ENCODE measurements at regions not wholly inside any gene's neighbourhood (a gene's known extent, or its start where the extent isn't known, plus 50 kb on each side); places are given as distances from the start of the nearest gene placed in this dataset.
"Not testable (repeated sequence)": the region's sequence is repeated elsewhere in the genome, so short reads cannot be mapped to it uniquely, and the experiment has no call there.

GRCh38 chr6:165844232-165844631, 181.2 kb upstream of the PDE10A start:
- Histone ChIP-seq H3K27me3 (ENCODE audit: control insufficient read depth, insufficient read depth, low read length, poor library complexity, severe bottlenecking) (no peaks in the 10 kb centered on the region), H3K36me3 (ENCODE audit: control insufficient read depth, insufficient read depth, low read length) (no peaks in the 10 kb centered on the region), H3K27ac (ENCODE audit: insufficient read depth, low read depth, low read length, poor library complexity, severe bottlenecking) (no peak overlapping the region), H3K4me3 (ENCODE audit: insufficient read depth, low read depth, low read length) (no peak overlapping the region), H3K4me1 (ENCODE audit: control insufficient read depth, insufficient read depth, low read length) (peaks cover 4% of the 10 kb centered on the region), H3K9me3 (ENCODE audit: control insufficient read depth, low read length) (no peaks in the 10 kb centered on the region)
- 79 to 81% methylated on average over 5 of the region's 5 CpGs for WGBS, 2 experiments

- Histone ChIP-seq H3K27ac (ENCODE audit: insufficient read depth, low read depth, low read length, poor library complexity, severe bottlenecking) (no peak overlapping the region), H3K4me3 (ENCODE audit: insufficient read depth, low read depth, low read length) (no peak overlapping the region), H3K9me3 (ENCODE audit: control insufficient read depth, low read length) (no peaks in the 10 kb centered on the region), H3K27me3 (ENCODE audit: control insufficient read depth, insufficient read depth, low read length, poor library complexity, severe bottlenecking) (no peaks in the 10 kb centered on the region), H3K4me1 (ENCODE audit: control insufficient read depth, insufficient read depth, low read length) (peaks cover 4% of the 10 kb centered on the region), H3K36me3 (ENCODE audit: control insufficient read depth, insufficient read depth, low read length) (no peaks in the 10 kb centered on the region)
- WGBS, 2 experiments, result 84 to 85% methylated on average over 11 of the region's 11 CpGs
Measured at GRCh38 chr6:165843568-165844113, 180.6 kb upstream of the PDE10A start.

- Histone ChIP-seq H3K4me3 (ENCODE audit: insufficient read depth, low read depth, low read length) (no peak overlapping the region), H3K36me3 (ENCODE audit: control insufficient read depth, insufficient read depth, low read length) (no peaks in the 10 kb centered on the region), H3K9me3 (ENCODE audit: control insufficient read depth, low read length) (no peaks in the 10 kb centered on the region), H3K4me1 (ENCODE audit: control insufficient read depth, insufficient read depth, low read length) (peaks cover 4% of the 10 kb centered on the region), H3K27ac (ENCODE audit: insufficient read depth, low read depth, low read length, poor library complexity, severe bottlenecking) (no peak overlapping the region), H3K27me3 (ENCODE audit: control insufficient read depth, insufficient read depth, low read length, poor library complexity, severe bottlenecking) (no peaks in the 10 kb centered on the region)
- WGBS, 2 experiments, result 69 to 77% methylated on average over 5 of the region's 5 CpGs
Measured at GRCh38 chr6:165843121-165843520, 180.1 kb upstream of the PDE10A start.

GRCh38 chr6:165842281-165842936, 179.4 kb upstream of the PDE10A start:
- WGBS, 2 experiments, result 42 to 46% methylated on average over 12 of the region's 12 CpGs
- peaks cover 4% of the 10 kb centered on the region for H3K4me1 ChIP-seq (ENCODE audit: control insufficient read depth, insufficient read depth, low read length)
- H3K27ac ChIP-seq (ENCODE audit: insufficient read depth, low read depth, low read length, poor library complexity, severe bottlenecking), result no peak overlapping the region
- no peak overlapping the region for H3K4me3 ChIP-seq (ENCODE audit: insufficient read depth, low read depth, low read length)
- H3K36me3 ChIP-seq (ENCODE audit: control insufficient read depth, insufficient read depth, low read length), result no peaks in the 10 kb centered on the region
- no peaks in the 10 kb centered on the region for H3K9me3 ChIP-seq (ENCODE audit: control insufficient read depth, low read length)
- H3K27me3 ChIP-seq (ENCODE audit: control insufficient read depth, insufficient read depth, low read length, poor library complexity, severe bottlenecking), result no peaks in the 10 kb centered on the region

- Histone ChIP-seq H3K27me3 (ENCODE audit: control insufficient read depth, insufficient read depth, low read length, poor library complexity, severe bottlenecking) (no peaks in the 10 kb centered on the region), H3K27ac (ENCODE audit: insufficient read depth, low read depth, low read length, poor library complexity, severe bottlenecking) (no peak overlapping the region), H3K36me3 (ENCODE audit: control insufficient read depth, insufficient read depth, low read length) (no peaks in the 10 kb centered on the region), H3K4me1 (ENCODE audit: control insufficient read depth, insufficient read depth, low read length) (peaks cover 4% of the 10 kb centered on the region), H3K9me3 (ENCODE audit: control insufficient read depth, low read length) (no peaks in the 10 kb centered on the region), H3K4me3 (ENCODE audit: insufficient read depth, low read depth, low read length) (no peak overlapping the region)
- 80 to 82% methylated on average over 9 of the region's 9 CpGs for WGBS, 2 experiments
Measured at GRCh38 chr6:165841153-165841558, 178.1 kb upstream of the PDE10A start.

GRCh38 chr6:165837948-165838745, 175.1 kb upstream of the PDE10A start:
- no peaks in the 10 kb centered on the region for H3K27me3 ChIP-seq (ENCODE audit: control insufficient read depth, insufficient read depth, low read length, poor library complexity, severe bottlenecking)
- no peak overlapping the region for H3K4me3 ChIP-seq (ENCODE audit: insufficient read depth, low read depth, low read length)
- H3K4me1 ChIP-seq (ENCODE audit: control insufficient read depth, insufficient read depth, low read length), result peaks cover 4% of the 10 kb centered on the region
- no peak overlapping the region for H3K27ac ChIP-seq (ENCODE audit: insufficient read depth, low read depth, low read length, poor library complexity, severe bottlenecking)
- H3K9me3 ChIP-seq (ENCODE audit: control insufficient read depth, low read length), result no peaks in the 10 kb centered on the region
- no peaks in the 10 kb centered on the region for H3K36me3 ChIP-seq (ENCODE audit: control insufficient read depth, insufficient read depth, low read length)
- WGBS, 2 experiments, result 92 to 96% methylated on average over 8 to 9 of the region's 9 CpGs

- not testable (repeated sequence) for H3K36me3 ChIP-seq (ENCODE audit: control insufficient read depth, insufficient read depth, low read length); H3K4me1 ChIP-seq (ENCODE audit: control insufficient read depth, insufficient read depth, low read length); H3K4me3 ChIP-seq (ENCODE audit: insufficient read depth, low read depth, low read length); H3K27ac ChIP-seq (ENCODE audit: insufficient read depth, low read depth, low read length, poor library complexity, severe bottlenecking); H3K27me3 ChIP-seq (ENCODE audit: control insufficient read depth, insufficient read depth, low read length, poor library complexity, severe bottlenecking); H3K9me3 ChIP-seq (ENCODE audit: control insufficient read depth, low read length)
- 100% methylated on average over 1 to 3 of the region's 4 CpGs for WGBS, 2 experiments
Measured at GRCh38 chr6:165836648-165837047, 173.6 kb upstream of the PDE10A start.

- H3K4me3 ChIP-seq (ENCODE audit: insufficient read depth, low read depth, low read length), result no peak overlapping the region
- no peaks in the 10 kb centered on the region for H3K27me3 ChIP-seq (ENCODE audit: control insufficient read depth, insufficient read depth, low read length, poor library complexity, severe bottlenecking)
- WGBS, 2 experiments, result 79 to 84% methylated on average over 13 of the region's 13 CpGs
- no peak overlapping the region for H3K27ac ChIP-seq (ENCODE audit: insufficient read depth, low read depth, low read length, poor library complexity, severe bottlenecking)
- H3K9me3 ChIP-seq (ENCODE audit: control insufficient read depth, low read length), result no peaks in the 10 kb centered on the region
- no peaks in the 10 kb centered on the region for H3K36me3 ChIP-seq (ENCODE audit: control insufficient read depth, insufficient read depth, low read length)
- no peaks in the 10 kb centered on the region for H3K4me1 ChIP-seq (ENCODE audit: control insufficient read depth, insufficient read depth, low read length)
Measured at GRCh38 chr6:165835410-165835851, 172.4 kb upstream of the PDE10A start.

- H3K36me3 ChIP-seq (ENCODE audit: control insufficient read depth, insufficient read depth, low read length), result no peaks in the 10 kb centered on the region
Measured at GRCh38 chr6:165834613-165835259, 171.7 kb upstream of the PDE10A start.

GRCh38 chr6:165833355-165833754, 170.3 kb upstream of the PDE10A start:
- H3K4me3 ChIP-seq (ENCODE audit: insufficient read depth, low read depth, low read length), result no peak overlapping the region
- H3K4me1 ChIP-seq (ENCODE audit: control insufficient read depth, insufficient read depth, low read length), result no peaks in the 10 kb centered on the region
- no peaks in the 10 kb centered on the region for H3K36me3 ChIP-seq (ENCODE audit: control insufficient read depth, insufficient read depth, low read length)
- H3K9me3 ChIP-seq (ENCODE audit: control insufficient read depth, low read length), result no peaks in the 10 kb centered on the region
- 94 to 96% methylated on average over 3 of the region's 3 CpGs for WGBS, 2 experiments
- no peaks in the 10 kb centered on the region for H3K27me3 ChIP-seq (ENCODE audit: control insufficient read depth, insufficient read depth, low read length, poor library complexity, severe bottlenecking)
- no peak overlapping the region for H3K27ac ChIP-seq (ENCODE audit: insufficient read depth, low read depth, low read length, poor library complexity, severe bottlenecking)

More at GRCh38 chr6:165834613-165835259, 171.7 kb upstream of the PDE10A start:
- H3K4me1 ChIP-seq (ENCODE audit: control insufficient read depth, insufficient read depth, low read length), result no peaks in the 10 kb centered on the region
- H3K27me3 ChIP-seq (ENCODE audit: control insufficient read depth, insufficient read depth, low read length, poor library complexity, severe bottlenecking), result no peaks in the 10 kb centered on the region
- H3K4me3 ChIP-seq (ENCODE audit: insufficient read depth, low read depth, low read length), result no peak overlapping the region
- 87 to 90% methylated on average over 11 of the region's 11 CpGs for WGBS, 2 experiments
- H3K27ac ChIP-seq (ENCODE audit: insufficient read depth, low read depth, low read length, poor library complexity, severe bottlenecking), result no peak overlapping the region
- no peaks in the 10 kb centered on the region for H3K9me3 ChIP-seq (ENCODE audit: control insufficient read depth, low read length)
